K562 (cell line): ENCODE measurements at regions not wholly inside any gene's neighbourhood (a gene's known extent, or its start where the extent isn't known, plus 50 kb on each side); places are given as distances from the start of the nearest gene placed in this dataset.

Source experiments
- ATAC-seq: fragments of 200-7000 bp; cut with Tn5 transposase; 3 replicates; pipeline ENCODE4 v1.9.1; 2020; ENCODE audit warnings: moderate library complexity
- BruUV-seq: library from RNA; stranded (reverse); fragments of 400-500 nt; replicated peaks from 2 replicates; lab custom pipeline; 2021; lab: Mats Ljungman, UMichigan
- CTCF ChIA-PET: fragments of 300-600 bp; formaldehyde crosslinking; extraction: SDS; loops from one replicate; lab custom pipeline; 2021; ENCODE audit warnings: low intra/inter-chr PET ratio; lab: Yijun Ruan, JAX
- POLR2A ChIA-PET: fragments of 300-600, 350-650 bp; sonication (Branson Sonifier 250); formaldehyde crosslinking; extraction: SDS; loops from one replicate; lab custom pipeline; 2021; ENCODE audit warnings: antibody characterized with exemption, inconsistent platforms; lab: Yijun Ruan, JAX
- DNase-seq, 4 experiments: peaks; one replicate each; pipeline versions ENCODE4 v3.0.0 to v3.0.0-alpha.2; 2011 to 2018; ENCODE audit warnings: low spot score in 3 of 4, mixed read lengths in 3 of 4; ENCODE audit errors: extremely low read depth in 1 of 4
- FAIRE-seq: peaks from 2 replicates; lab custom pipeline; 2011; peaks lifted over from hg19 to GRCh38; lab: Jason Lieb, UNC
- H2AFZ ChIP-seq: 2 replicates; pipeline ENCODE4 v1.6.0; 2011; ENCODE audit warnings: low read depth, low read length, control low read depth, inconsistent platforms
- H3K27ac ChIP-seq: fragments of 200-600 bp; 3 replicates; pipeline ENCODE4 v1.8.0; 2011; ENCODE audit warnings: low read depth, mild to moderate bottlenecking, control low read depth, inconsistent platforms, low read length, moderate library complexity, mixed read lengths; ENCODE audit errors: extremely low read depth
- H3K27me3 ChIP-seq, 2 experiments: fragments of 300-600 bp in 1 of 2; 2 replicates in 1 of 2; 3 replicates in 1 of 2; pipeline versions ENCODE4 v1.6.0 to v1.8.0; 2011; ENCODE audit warnings: inconsistent platforms in 2 of 2, low read length in 2 of 2, mild to moderate bottlenecking in 1 of 2, mixed read lengths in 1 of 2, moderate library complexity in 1 of 2; ENCODE audit not compliant: control insufficient read depth in 2 of 2, insufficient read depth in 2 of 2
- H3K36me3 ChIP-seq: fragments of 300-600 bp; 3 replicates; pipeline ENCODE4 v1.8.0; 2011; ENCODE audit warnings: mild to moderate bottlenecking, low read length, inconsistent platforms; ENCODE audit not compliant: control insufficient read depth, insufficient read depth
- H3K4me1 ChIP-seq, 2 experiments: fragments of 200-600 bp in 1 of 2; replicated peaks in 1 of 2; 2 replicates in 1 of 2; 3 replicates in 1 of 2; pipeline versions ENCODE4 v1.5.1 to v1.8.0; 2011; ENCODE audit warnings: inconsistent platforms in 2 of 2, low read length in 2 of 2, mild to moderate bottlenecking in 1 of 2, mixed read lengths in 1 of 2, moderate library complexity in 1 of 2; ENCODE audit not compliant: control insufficient read depth in 2 of 2, insufficient read depth in 2 of 2
- H3K4me2 ChIP-seq: 2 replicates; pipeline ENCODE4 v1.6.1; 2011; ENCODE audit warnings: low read length, control low read depth, inconsistent platforms, mixed read lengths; ENCODE audit not compliant: insufficient read depth
- H3K4me3 ChIP-seq: fragments of 200-600 bp; sonication (generic), shearing (Covaris generic); 2 replicates; pipeline ENCODE4 v1.5.1; 2016; ENCODE audit warnings: control low read depth, inconsistent platforms
- H3K79me2 ChIP-seq: fragments of 200-600 bp; 3 replicates; pipeline ENCODE4 v1.8.0; 2011; ENCODE audit warnings: low read length, inconsistent platforms; ENCODE audit not compliant: control insufficient read depth, insufficient read depth
- H3K9ac ChIP-seq, 2 experiments: 2 replicates each; pipeline versions ENCODE4 v1.6.0 to v1.6.1; 2011; ENCODE audit warnings: low read depth in 2 of 2, low read length in 2 of 2, control low read depth in 1 of 2, inconsistent platforms in 1 of 2, mild to moderate bottlenecking in 1 of 2, mixed read lengths in 1 of 2; ENCODE audit not compliant: insufficient read depth in 1 of 2
- H3K9me1 ChIP-seq: one replicate; pipeline ENCODE4 v1.6.0; 2011; ENCODE audit warnings: inconsistent platforms, mild to moderate bottlenecking, low read length, moderate library complexity; ENCODE audit not compliant: control insufficient read depth, insufficient read depth
- H3K9me3 ChIP-seq: replicated peaks from 2 replicates; pipeline ENCODE4 v1.5.1; 2011; ENCODE audit warnings: low read depth, low read length, inconsistent platforms; ENCODE audit not compliant: control insufficient read depth, insufficient read depth
- H4K20me1 ChIP-seq: replicated peaks from 2 replicates; pipeline ENCODE4 v1.6.1; 2011; ENCODE audit warnings: low read length, inconsistent platforms, mixed read lengths; ENCODE audit not compliant: control insufficient read depth, insufficient read depth
- KLF13 ChIP-seq: fragments of 450-650 bp; IDR thresholded peaks from 2 replicates; pipeline ENCODE4 v1.6.1; 2016; ENCODE audit warnings: missing genetic modification characterization, low read depth, mild to moderate bottlenecking, missing compliant biosample characterization, moderate library complexity, borderline replicate concordance
- NONO ChIP-seq, 2 experiments: fragments of 200-400 bp in 1 of 2; fragments of 450-650 bp in 1 of 2; formaldehyde crosslinking in 1 of 2; IDR thresholded peaks; 2 replicates each; pipeline ENCODE4 v1.6.1; 2017; ENCODE audit warnings: low read depth in 2 of 2, mild to moderate bottlenecking in 2 of 2, moderate library complexity in 2 of 2, low read length in 1 of 2
- PCBP1 ChIP-seq: fragments of 200-400 bp; formaldehyde crosslinking; IDR thresholded peaks from 2 replicates; pipeline ENCODE4 v1.6.1; 2018; ENCODE audit warnings: mild to moderate bottlenecking, low read depth, low read length; ENCODE audit not compliant: poor library complexity, severe bottlenecking
- PHTF2 ChIP-seq: fragments of 250-450 bp; sonication (Bioruptor Pico); IDR thresholded peaks from 2 replicates; pipeline ENCODE4 v1.5.0; 2021; ENCODE audit warnings: mild to moderate bottlenecking
- WGBS: fragments of 100-300 bp; shearing (Covaris generic); methylation state at CpG from one replicate; pipeline ENCODE4 v1.1.6; 2016; ENCODE audit warnings: low coverage, mixed read lengths; ENCODE audit not compliant: insufficient coverage; ENCODE audit errors: missing lambda C conversion rate; 5-methylcytosine and 5-hydroxymethylcytosine counted together
- in situ Hi-C: fragments of 300-500 bp; cut with MboI; formaldehyde crosslinking; loops from 4 replicates; pipeline ENCODE4 v1.15.0; 2018; ENCODE audit warnings: inconsistent platforms, mixed read lengths
- intact Hi-C: fragments of 100-400 bp; cut with micrococcal nuclease; formaldehyde crosslinking; loops from 2 replicates; pipeline ENCODE4 v1.14.2; 2022
- TF ChIP-seq, protein P1 (sequence below): fragments of 250-450 bp; sonication (Bioruptor Pico); IDR thresholded peaks from 2 replicates; pipeline ENCODE4 v1.5.0; 2022; ENCODE audit warnings: mild to moderate bottlenecking

GRCh38 chr5:152864991-152865390 lies 459.9 kb upstream of the NMUR2 start (continued):
- no peak for TF ChIP-seq NONO (IDR thresholded peaks at IDR 0.05; ENCODE audit: low read depth in 2 of 2, low read length in 1 of 2)
- TF ChIP-seq, all 486 proteins: peak for 0

GRCh38 chr5:152869971-152870370 lies 464.9 kb upstream of the NMUR2 start:
- FAIRE-seq (no peak), DNase-seq (no peak), ATAC-seq (no peak)
- H4K20me1 ChIP-seq: no peaks in the 10 kb centered on the region
- H3K9me1 ChIP-seq: no peaks in the 10 kb centered on the region
- H3K27me3 ChIP-seq: no peaks in the 10 kb centered on the region
- ChIA-PET CTCF (no interaction called here), POLR2A (no interaction called here)
- H3K4me1 ChIP-seq: no peaks in the 10 kb centered on the region
- BruUV-seq: no TSS peak
- no peak overlapping the region for H3K27ac ChIP-seq
- no peak overlapping the region for H3K4me3 ChIP-seq
- no peak overlapping the region for H3K9ac ChIP-seq
- no peak overlapping the region for H3K4me2 ChIP-seq
- no peak for TF ChIP-seq PHTF2 (CRISPR knock-in tag)
- TF ChIP-seq PCBP1: no peak
- TF ChIP-seq KLF13: no peak
- TF ChIP-seq, protein P1, sequence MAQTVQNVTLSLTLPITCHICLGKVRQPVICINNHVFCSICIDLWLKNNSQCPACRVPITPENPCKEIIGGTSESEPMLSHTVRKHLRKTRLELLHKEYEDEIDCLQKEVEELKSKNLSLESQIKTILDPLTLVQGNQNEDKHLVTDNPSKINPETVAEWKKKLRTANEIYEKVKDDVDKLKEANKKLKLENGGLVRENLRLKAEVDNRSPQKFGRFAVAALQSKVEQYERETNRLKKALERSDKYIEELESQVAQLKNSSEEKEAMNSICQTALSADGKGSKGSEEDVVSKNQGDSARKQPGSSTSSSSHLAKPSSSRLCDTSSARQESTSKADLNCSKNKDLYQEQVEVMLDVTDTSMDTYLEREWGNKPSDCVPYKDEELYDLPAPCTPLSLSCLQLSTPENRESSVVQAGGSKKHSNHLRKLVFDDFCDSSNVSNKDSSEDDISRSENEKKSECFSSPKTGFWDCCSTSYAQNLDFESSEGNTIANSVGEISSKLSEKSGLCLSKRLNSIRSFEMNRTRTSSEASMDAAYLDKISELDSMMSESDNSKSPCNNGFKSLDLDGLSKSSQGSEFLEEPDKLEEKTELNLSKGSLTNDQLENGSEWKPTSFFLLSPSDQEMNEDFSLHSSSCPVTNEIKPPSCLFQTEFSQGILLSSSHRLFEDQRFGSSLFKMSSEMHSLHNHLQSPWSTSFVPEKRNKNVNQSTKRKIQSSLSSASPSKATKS (CRISPR knock-in tag): no peak
- TF ChIP-seq, all 486 proteins: peak for 0
- no peaks in the 10 kb centered on the region for H3K36me3 ChIP-seq
- no peaks in the 10 kb centered on the region for H3K79me2 ChIP-seq
- no peak overlapping the region for H2AFZ ChIP-seq
- WGBS: 3% methylated on average over 3 of the region's 4 CpGs
- in situ Hi-C loops: no loop called here
- intact Hi-C loops: no loop called here
- H3K9me3 ChIP-seq: no peaks in the 10 kb centered on the region
